ENCODE measurements at regions not wholly inside any gene's neighbourhood (a gene's known extent, or its start where the extent isn't known, plus 50 kb on each side); places are given as distances from the start of the nearest gene placed in this dataset. TPM values are rescaled to one million over a fixed set of nuclear protein-coding genes. Genes with fewer than 3 reads are reported as not detected.

DNA sequence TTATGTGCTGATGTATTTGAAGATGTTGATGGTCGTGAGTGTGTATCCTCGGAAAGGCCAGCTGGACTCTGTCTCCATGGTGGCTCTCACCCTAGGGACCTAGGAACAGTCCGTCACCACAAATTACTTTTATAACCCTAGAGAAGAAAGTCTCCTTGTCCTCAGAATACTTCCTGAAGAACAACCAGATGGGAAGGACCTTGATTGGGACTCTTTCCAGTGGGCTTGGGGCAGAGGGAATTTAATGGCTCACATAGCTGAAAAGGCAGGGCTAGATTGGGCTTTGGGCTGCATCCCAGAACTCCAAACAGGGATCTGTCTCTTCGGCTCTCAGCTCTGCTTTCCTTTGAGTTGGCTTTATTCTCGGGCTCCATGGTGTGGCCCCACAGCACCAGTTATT is 90.8 kb downstream of the TBX19 start:
- no peak for ATAC-seq

GRCh38 chr1:168370586-168370985 is 89.9 kb downstream of the TBX19 start:
- ATAC-seq = no peak
- DNase-seq (ENCODE audit: low spot score) = no peak
- intact Hi-C loops (cut with DNase I) = no loop called here

More for the DNA sequence above, 90.8 kb downstream of the TBX19 start:
- DNase-seq (ENCODE audit: low spot score) = no peak
- intact Hi-C loops (cut with DNase I) = no loop called here

DNA sequence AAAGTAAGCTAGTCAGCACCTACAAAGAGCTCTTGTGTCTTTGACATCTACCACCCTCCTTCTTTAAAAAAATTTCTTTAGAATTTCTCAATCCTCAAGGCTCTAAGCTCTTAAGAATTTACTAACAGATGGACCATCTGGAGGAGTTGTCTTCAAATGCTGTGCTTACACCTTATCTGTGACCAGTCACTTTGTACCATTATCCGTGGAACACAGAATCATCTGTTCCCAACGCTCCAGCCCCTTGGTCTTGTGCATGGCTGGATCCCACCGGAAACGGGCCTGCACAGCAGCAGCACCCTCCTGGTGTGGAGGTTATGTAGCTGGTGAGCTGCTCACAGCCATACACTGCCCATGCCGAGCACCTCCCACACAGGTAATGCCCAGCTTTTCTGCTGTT is 89.0 kb downstream of the TBX19 start:
- ATAC-seq (no peak), DNase-seq (ENCODE audit: low spot score) (no peak)
- intact Hi-C loops (cut with DNase I) = no loop called here

DNA sequence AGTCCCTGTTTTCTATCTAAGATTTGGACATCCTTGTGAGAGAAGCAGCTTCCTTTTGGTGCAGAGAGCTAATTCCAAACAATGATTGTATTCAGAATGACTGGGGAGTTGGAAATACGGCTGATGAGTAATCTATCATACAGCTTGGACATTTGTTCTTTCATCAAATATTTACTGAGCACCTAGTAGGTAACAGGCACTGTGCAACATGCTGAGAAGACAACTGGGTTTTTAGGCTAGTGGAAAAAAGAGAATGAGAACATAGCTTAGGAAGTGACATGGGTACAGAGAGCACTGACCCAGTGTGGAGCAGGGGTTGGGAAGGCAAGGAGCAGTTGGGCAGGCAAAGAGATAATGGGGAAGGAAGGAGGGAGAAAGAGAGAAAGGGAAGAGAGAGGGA is 87.5 kb downstream of the TBX19 start:
- no peak for DNase-seq (ENCODE audit: low spot score)
- ATAC-seq = no peak
- intact Hi-C loops (cut with DNase I) = no loop called here

- ATAC-seq (no peak), DNase-seq (ENCODE audit: low spot score) (no peak)
- intact Hi-C loops (cut with DNase I) = no loop called here
These were observed 85.2 kb downstream of the TBX19 start for GRCh38 chr1:168365719-168366479.

Small RNA genes in the stretch of these regions (microRNA-seq; reads per million reads assigned to microRNA genes)
- not detected for gene MIR557

Data from sciatic nerve (tissue), 2 donors.